Skin of body (tissue), 1 donor: ENCODE measurements at regions not wholly inside any gene's neighbourhood (a gene's known extent, or its start where the extent isn't known, plus 50 kb on each side); places are given as distances from the start of the nearest gene placed in this dataset.

ENCODE experiments used
- DNase-seq: peaks from one replicate; lab custom pipeline; 2025; lab: John Stamatoyannopoulos, UW

DNA sequence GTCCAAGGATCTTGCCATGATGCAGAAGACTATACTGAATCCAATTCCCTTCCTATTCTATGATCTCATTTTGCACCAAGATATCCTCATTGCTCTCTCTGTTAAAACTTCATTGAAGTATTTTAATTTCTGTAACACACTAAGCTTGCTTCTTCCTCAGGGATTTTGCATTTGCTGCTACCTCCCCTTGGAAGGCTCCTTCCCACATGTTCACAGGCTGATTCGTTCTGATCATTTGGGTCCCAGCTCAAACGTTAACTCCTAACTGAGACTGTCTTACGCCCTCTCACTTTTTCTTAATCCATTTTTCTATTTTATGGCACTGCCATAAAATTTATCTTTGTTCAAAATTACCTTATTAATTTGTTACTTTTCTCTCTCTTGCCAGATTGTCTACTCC is 713.0 kb upstream of the LRRC4C start:
- DNase-seq, result no peak

- DNase-seq, result no peak
These were observed 715.8 kb upstream of the LRRC4C start for GRCh38 chr11:42175203-42175602.

- no peak for DNase-seq
These were observed 719.8 kb upstream of the LRRC4C start for GRCh38 chr11:42179216-42179615.

DNA sequence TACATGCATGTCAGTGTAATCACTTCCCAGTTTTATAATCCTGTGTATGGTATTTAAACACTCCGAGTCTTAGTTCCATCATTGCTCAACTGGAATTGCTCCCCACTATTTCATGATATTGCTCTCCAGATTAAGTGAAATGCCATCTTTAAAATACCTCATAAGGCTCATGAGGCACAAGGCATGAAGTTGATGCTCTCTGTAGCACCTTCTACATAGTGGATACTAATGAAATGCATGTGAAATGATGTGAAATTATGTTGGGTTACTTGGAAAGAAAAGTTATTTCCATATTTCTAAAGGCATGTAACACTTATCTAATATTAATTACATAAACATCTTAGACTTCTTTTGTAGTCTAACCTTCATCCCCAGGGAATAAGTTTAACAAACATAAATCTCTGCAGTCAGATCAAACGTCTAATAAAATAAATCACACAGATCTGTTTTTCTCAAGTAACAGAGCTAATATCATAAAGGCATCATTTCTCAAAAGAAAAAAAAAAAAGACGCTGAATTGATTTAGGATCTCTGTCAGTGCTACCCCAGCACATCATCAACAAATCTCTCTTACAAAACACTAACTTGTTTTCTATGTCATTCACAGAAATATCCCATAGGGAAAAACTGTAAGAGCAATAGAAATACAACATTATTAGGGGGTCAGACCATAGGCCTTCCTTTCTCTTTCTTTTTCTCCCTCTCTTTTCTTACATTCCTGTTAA is 736.0 kb upstream of the LRRC4C start:
- no peak for DNase-seq

DNA sequence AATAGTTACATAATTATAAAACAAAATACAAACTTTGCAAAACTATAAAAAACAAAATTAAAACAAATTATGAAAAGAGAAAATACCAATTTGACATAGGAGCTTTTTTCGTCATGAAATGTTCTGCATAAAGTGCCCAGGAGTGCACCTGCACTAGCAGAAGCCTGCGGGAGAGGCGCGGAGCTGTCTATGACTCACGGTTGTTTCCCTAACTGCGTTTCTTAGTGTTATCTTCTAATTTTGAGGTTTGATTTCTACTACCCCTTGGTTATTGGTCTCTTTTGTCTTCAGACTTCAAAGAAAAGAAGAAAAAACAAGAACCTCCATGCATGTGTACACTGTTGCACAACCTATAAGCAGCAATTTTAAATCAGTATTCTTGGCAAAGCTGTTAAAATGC is 740.9 kb upstream of the LRRC4C start:
- no peak for DNase-seq

DNA sequence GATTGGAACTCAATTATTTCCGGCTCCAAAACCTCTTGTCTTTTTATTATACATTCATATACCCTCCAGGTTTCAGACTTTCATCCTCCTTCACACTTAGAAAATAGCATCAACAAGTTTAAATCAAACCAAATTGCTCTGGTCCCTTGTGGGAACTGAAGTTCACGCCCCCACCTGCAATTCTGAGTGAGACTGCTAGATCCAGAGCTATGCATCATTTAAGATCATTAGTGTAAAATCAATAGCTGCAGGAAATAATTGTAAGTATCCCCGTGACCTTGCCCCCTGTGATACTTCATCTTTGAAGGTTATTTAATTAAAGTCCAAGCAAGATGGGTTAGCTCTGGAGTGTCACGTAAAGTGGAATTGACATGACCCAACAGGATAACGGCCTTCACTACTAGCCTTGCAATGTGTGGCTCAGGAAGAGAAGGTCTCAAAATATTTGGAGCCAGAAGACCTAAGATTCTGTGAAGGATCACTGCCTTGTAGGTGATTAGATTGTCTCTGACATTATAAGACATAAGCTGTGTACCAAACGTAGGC is 742.2 kb upstream of the LRRC4C start:
- DNase-seq, result no peak

DNA sequence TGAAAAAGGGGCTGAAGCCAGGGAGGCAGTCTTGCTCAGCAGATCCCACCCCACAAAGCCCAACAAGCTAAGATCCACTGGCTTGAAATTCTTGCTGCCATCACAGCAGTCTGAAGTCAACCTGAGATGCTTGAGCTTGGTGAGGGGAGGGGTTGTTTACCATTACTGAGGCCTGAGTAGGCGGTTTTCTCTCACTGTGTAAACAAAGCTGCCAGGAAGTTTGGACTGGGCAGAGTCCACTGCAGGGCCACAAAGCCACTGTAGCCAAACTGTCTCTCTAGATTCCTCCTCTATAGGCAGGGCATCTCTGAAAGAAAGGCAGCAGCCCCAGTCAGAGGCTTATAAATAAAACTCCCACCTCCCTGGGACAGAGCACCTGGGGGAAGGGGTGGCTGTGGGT is 746.1 kb upstream of the LRRC4C start:
- no peak for DNase-seq

- DNase-seq, result no peak
These were observed 766.2 kb upstream of the LRRC4C start for GRCh38 chr11:42225664-42226063.

DNA sequence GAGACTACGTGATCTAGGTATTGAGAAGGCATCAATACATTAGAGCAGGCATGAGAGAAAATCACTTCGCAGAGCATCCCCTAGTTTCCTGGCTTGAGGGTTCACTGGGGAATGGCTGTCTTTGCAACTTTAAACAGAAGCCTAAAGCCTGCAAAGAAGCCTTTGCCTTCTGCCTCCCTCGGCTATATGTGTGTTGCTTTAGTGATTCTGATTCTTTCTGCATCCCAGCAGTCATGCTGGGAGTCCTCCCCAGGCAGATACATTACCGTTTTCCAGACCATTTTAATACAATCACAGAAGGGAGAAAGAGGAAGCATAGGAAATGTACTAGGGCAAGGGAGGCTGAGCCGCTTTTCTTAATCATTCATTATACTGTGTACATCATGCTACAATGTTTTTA is 773.2 kb upstream of the LRRC4C start:
- DNase-seq, result no peak

DNA sequence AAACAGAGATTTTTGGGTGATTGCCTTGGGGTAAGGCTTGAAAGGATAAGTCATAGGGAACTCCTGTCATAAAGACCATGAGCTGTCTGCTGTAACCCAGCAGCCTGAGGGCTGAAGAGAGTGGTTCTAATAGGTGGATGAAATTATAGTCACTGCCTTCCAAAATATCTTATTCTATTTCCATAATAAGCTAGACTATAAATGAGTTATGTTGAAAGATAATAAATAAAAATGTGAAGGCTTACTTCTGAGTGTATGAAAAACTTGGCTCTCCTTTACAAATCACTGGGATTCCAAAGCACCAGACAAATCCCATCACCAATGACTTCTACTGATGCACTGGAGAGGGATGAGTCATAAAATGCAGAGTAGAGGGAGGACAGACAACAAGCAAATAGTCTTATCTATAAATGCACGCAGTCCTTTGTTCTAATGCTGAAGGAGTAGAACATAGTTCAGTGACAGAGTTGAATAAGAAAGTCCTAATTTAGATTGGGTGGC is 775.0 kb upstream of the LRRC4C start:
- DNase-seq, result no peak

DNA sequence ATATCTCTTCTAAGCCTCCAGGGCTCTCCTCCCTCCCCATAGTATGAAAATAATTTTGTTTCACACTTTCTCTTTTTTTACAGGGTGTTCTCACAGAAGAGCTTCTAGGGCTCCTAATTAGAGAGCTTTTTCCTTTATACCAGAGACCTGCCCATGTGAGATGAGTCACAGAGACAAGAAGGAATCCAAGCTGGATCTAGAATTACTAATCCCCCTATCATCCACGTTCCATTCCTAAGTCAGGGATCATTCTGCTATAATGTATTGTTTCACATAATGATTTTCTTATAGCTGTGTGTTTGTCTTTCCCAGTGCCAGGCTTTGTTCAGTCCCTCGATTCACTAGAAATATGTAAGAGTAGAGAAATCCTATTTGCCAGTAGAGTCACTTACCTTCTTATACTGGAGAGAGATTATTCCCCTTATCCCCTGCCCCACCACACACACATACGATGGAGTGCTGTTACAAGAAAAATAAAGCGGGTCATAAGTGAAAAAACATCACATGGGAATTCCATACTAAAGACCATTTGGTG is 778.3 kb upstream of the LRRC4C start:
- DNase-seq, result no peak

GRCh38 chr11:42239188-42239587 is 779.7 kb upstream of the LRRC4C start:
- DNase-seq, result peak; percentile 81

GRCh38 chr11:42243385-42243784 is 783.9 kb upstream of the LRRC4C start:
- DNase-seq, result no peak

- DNase-seq, result no peak
These were observed 784.9 kb upstream of the LRRC4C start for GRCh38 chr11:42244376-42244775.

DNA sequence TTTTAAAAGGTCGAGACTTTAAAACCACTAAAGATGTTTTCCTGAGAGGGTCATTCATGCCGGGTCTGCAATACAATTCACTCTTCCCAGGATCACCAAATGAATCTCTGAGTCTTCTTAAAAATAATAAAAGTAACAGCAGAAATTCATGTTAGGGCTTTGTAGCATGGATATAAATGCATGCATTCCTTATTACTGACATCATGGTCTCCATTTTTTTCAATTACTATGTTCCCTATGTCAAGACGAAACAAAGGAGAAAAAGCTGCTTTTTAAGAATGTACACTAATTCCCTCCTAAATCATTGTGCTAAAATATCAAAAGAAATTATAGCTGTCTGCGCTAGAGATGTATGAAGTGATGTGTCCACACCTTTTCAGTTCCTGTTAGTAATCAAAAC is 789.9 kb upstream of the LRRC4C start:
- DNase-seq, result peak; percentile 55

- no peak for DNase-seq
These were observed 790.5 kb upstream of the LRRC4C start for GRCh38 chr11:42249956-42250355.

GRCh38 chr11:42251984-42252383 is 792.5 kb upstream of the LRRC4C start:
- no peak for DNase-seq

DNA sequence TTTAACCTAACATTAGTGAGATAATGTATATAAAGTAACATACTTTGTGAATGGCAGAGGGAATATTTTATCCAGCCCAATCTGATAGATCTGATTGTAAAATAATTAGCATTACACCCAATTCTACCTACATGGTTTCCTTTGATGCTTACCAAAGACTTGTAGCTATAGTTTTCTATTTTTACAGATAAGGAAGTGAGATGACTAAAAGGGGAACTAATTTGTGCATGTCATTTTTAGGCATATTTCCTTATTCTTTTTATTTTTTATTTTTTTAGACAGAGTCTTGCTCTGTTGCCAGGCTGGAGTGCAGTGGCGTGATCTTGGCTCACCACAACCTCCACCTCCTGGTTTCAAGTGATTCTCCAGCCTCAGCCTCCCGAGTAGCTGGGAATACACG is 793.7 kb upstream of the LRRC4C start:
- DNase-seq, result no peak

DNA sequence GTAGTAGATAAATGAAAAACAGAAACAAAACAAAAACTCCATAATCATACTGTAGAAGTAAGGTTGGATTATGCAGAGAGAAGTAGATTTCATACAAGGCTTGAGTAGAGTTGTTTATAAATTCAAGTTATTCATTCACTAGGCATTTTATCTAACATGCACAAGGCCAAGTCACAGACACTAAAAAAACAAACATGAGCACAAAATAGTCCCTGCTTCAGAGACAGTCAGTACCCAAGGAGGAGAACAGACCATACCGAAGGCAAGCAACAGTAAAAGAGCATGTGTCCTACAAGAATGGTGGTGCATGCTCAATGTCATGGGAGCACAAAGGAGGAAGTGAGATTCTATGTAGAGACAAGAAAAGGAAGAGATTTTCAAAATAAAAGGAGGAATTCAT is 796.5 kb upstream of the LRRC4C start:
- DNase-seq, result no peak

GRCh38 chr11:42257534-42257933 is 798.1 kb upstream of the LRRC4C start:
- no peak for DNase-seq

DNA sequence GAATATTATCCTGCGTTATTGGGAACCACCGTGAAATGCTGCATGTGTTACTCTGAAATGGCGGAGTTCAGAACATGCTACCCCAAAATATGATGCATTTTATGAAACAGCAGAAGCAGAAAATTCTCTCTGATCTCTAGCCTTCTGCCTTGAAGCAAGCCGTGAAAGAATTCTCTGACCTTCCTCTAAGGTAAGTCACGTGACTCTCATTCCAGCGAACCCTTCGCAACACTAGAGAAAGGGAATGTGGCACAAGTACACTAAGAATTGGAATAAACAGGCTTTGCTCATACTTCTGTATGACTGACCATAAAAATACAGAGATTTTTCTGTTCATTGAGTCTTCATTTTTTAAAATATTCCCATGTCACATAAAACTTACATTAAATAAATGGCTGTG is 805.6 kb upstream of the LRRC4C start:
- no peak for DNase-seq

GRCh38 chr11:42271306-42271705 is 811.9 kb upstream of the LRRC4C start:
- DNase-seq, result no peak

DNA sequence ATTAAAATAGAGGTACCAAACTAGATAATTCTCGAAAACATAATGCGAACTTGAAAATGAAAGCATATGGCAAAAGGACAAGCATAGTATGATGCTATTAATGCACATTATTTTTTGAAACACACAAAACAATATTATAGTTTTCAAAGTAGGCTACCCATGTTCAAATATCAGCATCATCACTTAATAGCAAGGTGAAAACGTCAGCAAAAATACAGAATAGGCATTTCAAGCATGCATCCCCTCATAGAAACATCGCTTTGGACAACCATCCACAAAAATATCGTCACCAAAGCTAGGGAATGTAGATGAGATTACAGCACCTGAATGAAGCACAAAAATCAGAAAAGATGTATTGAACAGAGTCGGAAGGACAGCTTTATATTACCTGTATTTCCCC is 814.5 kb upstream of the LRRC4C start:
- DNase-seq, result no peak
